ENCODE measurements at regions not wholly inside any gene's neighbourhood (a gene's known extent, or its start where the extent isn't known, plus 50 kb on each side); places are given as distances from the start of the nearest gene placed in this dataset.

GRCh38 chr18:73735836-73736235, 411.8 kb downstream of the FBXO15 start:
- no peak for DNase-seq (ENCODE audit: low read depth)

GRCh38 chr18:73733806-73734314, 413.8 kb downstream of the FBXO15 start:
- no peak for DNase-seq (ENCODE audit: low read depth)

- DNase-seq (ENCODE audit: low read depth): no peak
These were observed 414.3 kb downstream of the FBXO15 start for GRCh38 chr18:73733376-73733775.

GRCh38 chr18:73728657-73729056, 419.0 kb downstream of the FBXO15 start:
- DNase-seq (ENCODE audit: low read depth): no peak

- no peak for DNase-seq (ENCODE audit: low read depth)
These were observed 422.7 kb downstream of the FBXO15 start for GRCh38 chr18:73724958-73725357.

- peak; percentile 56 for DNase-seq (ENCODE audit: low read depth)
These were observed 428.0 kb downstream of the FBXO15 start for GRCh38 chr18:73719611-73720010.

- peak; percentile 53 for DNase-seq (ENCODE audit: low read depth)
These were observed 430.1 kb downstream of the FBXO15 start for GRCh38 chr18:73717570-73717969.

- DNase-seq (ENCODE audit: low read depth): no peak
These were observed 432.4 kb downstream of the FBXO15 start for GRCh38 chr18:73715210-73715670.

- DNase-seq (ENCODE audit: low read depth): no peak
These were observed 433.2 kb downstream of the FBXO15 start for GRCh38 chr18:73714466-73714865.

GRCh38 chr18:73711256-73711655, 436.4 kb downstream of the FBXO15 start:
- DNase-seq (ENCODE audit: low read depth): no peak

- no peak for DNase-seq (ENCODE audit: low read depth)
These were observed 439.0 kb downstream of the FBXO15 start for GRCh38 chr18:73708591-73708990.

- DNase-seq (ENCODE audit: low read depth): no peak
These were observed 440.6 kb downstream of the FBXO15 start for GRCh38 chr18:73707035-73707434.

GRCh38 chr18:73697353-73697752, 450.3 kb downstream of the FBXO15 start:
- no peak for DNase-seq (ENCODE audit: low read depth)

- no peak for DNase-seq (ENCODE audit: low read depth)
These were observed 450.9 kb downstream of the FBXO15 start for GRCh38 chr18:73696698-73697097.

- no peak for DNase-seq (ENCODE audit: low read depth)
These were observed 451.5 kb downstream of the FBXO15 start for GRCh38 chr18:73696171-73696570.

GRCh38 chr18:73693091-73693490, 454.5 kb downstream of the FBXO15 start:
- DNase-seq (ENCODE audit: low read depth): no peak

- no peak for DNase-seq (ENCODE audit: low read depth)
These were observed 456.0 kb downstream of the FBXO15 start for GRCh38 chr18:73691624-73692023.

- DNase-seq (ENCODE audit: low read depth): peak; percentile 79
These were observed 456.5 kb downstream of the FBXO15 start for GRCh38 chr18:73691118-73691517.

GRCh38 chr18:73690222-73690621, 457.4 kb downstream of the FBXO15 start:
- DNase-seq (ENCODE audit: low read depth): no peak

GRCh38 chr18:73688851-73689711, 458.6 kb downstream of the FBXO15 start:
- peak; percentile 84 for DNase-seq (ENCODE audit: low read depth)

GRCh38 chr18:73688161-73688560, 459.5 kb downstream of the FBXO15 start:
- DNase-seq (ENCODE audit: low read depth): peak; percentile 78

GRCh38 chr18:73684647-73685046, 463.0 kb downstream of the FBXO15 start:
- no peak for DNase-seq (ENCODE audit: low read depth)

Data from M059J (cell line).